K562 (cell line): ENCODE measurements at regions not wholly inside any gene's neighbourhood (a gene's known extent, or its start where the extent isn't known, plus 50 kb on each side); places are given as distances from the start of the nearest gene placed in this dataset.

Experiments
- ATAC-seq: fragments of 200-7000 bp; cut with Tn5 transposase; 3 replicates; pipeline ENCODE4 v1.9.1; 2020; ENCODE audit warnings: moderate library complexity
- BruUV-seq: library from RNA; stranded (reverse); fragments of 400-500 nt; replicated peaks from 2 replicates; lab custom pipeline; 2021; lab: Mats Ljungman, UMichigan
- CTCF ChIA-PET: fragments of 300-600 bp; formaldehyde crosslinking; extraction: SDS; loops from one replicate; lab custom pipeline; 2021; ENCODE audit warnings: low intra/inter-chr PET ratio; lab: Yijun Ruan, JAX
- POLR2A ChIA-PET: fragments of 300-600, 350-650 bp; sonication (Branson Sonifier 250); formaldehyde crosslinking; extraction: SDS; loops from one replicate; lab custom pipeline; 2021; ENCODE audit warnings: antibody characterized with exemption, inconsistent platforms; lab: Yijun Ruan, JAX
- DNase-seq, 4 experiments: peaks; one replicate each; pipeline versions ENCODE4 v3.0.0 to v3.0.0-alpha.2; 2011 to 2018; ENCODE audit warnings: low spot score in 3 of 4, mixed read lengths in 3 of 4; ENCODE audit errors: extremely low read depth in 1 of 4
- FAIRE-seq: peaks from 2 replicates; lab custom pipeline; 2011; peaks lifted over from hg19 to GRCh38; lab: Jason Lieb, UNC
- H2AFZ ChIP-seq: 2 replicates; pipeline ENCODE4 v1.6.0; 2011; ENCODE audit warnings: low read depth, low read length, control low read depth, inconsistent platforms
- H3K27ac ChIP-seq: fragments of 200-600 bp; 3 replicates; pipeline ENCODE4 v1.8.0; 2011; ENCODE audit warnings: low read depth, mild to moderate bottlenecking, control low read depth, inconsistent platforms, low read length, moderate library complexity, mixed read lengths; ENCODE audit errors: extremely low read depth
- H3K27me3 ChIP-seq, 2 experiments: fragments of 300-600 bp in 1 of 2; 2 replicates in 1 of 2; 3 replicates in 1 of 2; pipeline versions ENCODE4 v1.6.0 to v1.8.0; 2011; ENCODE audit warnings: inconsistent platforms in 2 of 2, low read length in 2 of 2, mild to moderate bottlenecking in 1 of 2, mixed read lengths in 1 of 2, moderate library complexity in 1 of 2; ENCODE audit not compliant: control insufficient read depth in 2 of 2, insufficient read depth in 2 of 2
- H3K36me3 ChIP-seq: fragments of 300-600 bp; 3 replicates; pipeline ENCODE4 v1.8.0; 2011; ENCODE audit warnings: mild to moderate bottlenecking, low read length, inconsistent platforms; ENCODE audit not compliant: control insufficient read depth, insufficient read depth
- H3K4me1 ChIP-seq, 2 experiments: fragments of 200-600 bp in 1 of 2; replicated peaks in 1 of 2; 2 replicates in 1 of 2; 3 replicates in 1 of 2; pipeline versions ENCODE4 v1.5.1 to v1.8.0; 2011; ENCODE audit warnings: inconsistent platforms in 2 of 2, low read length in 2 of 2, mild to moderate bottlenecking in 1 of 2, mixed read lengths in 1 of 2, moderate library complexity in 1 of 2; ENCODE audit not compliant: control insufficient read depth in 2 of 2, insufficient read depth in 2 of 2
- H3K4me2 ChIP-seq: 2 replicates; pipeline ENCODE4 v1.6.1; 2011; ENCODE audit warnings: low read length, control low read depth, inconsistent platforms, mixed read lengths; ENCODE audit not compliant: insufficient read depth
- H3K4me3 ChIP-seq: fragments of 200-600 bp; sonication (generic), shearing (Covaris generic); 2 replicates; pipeline ENCODE4 v1.5.1; 2016; ENCODE audit warnings: control low read depth, inconsistent platforms
- H3K79me2 ChIP-seq: fragments of 200-600 bp; 3 replicates; pipeline ENCODE4 v1.8.0; 2011; ENCODE audit warnings: low read length, inconsistent platforms; ENCODE audit not compliant: control insufficient read depth, insufficient read depth
- H3K9ac ChIP-seq, 2 experiments: 2 replicates each; pipeline versions ENCODE4 v1.6.0 to v1.6.1; 2011; ENCODE audit warnings: low read depth in 2 of 2, low read length in 2 of 2, control low read depth in 1 of 2, inconsistent platforms in 1 of 2, mild to moderate bottlenecking in 1 of 2, mixed read lengths in 1 of 2; ENCODE audit not compliant: insufficient read depth in 1 of 2
- H3K9me1 ChIP-seq: one replicate; pipeline ENCODE4 v1.6.0; 2011; ENCODE audit warnings: inconsistent platforms, mild to moderate bottlenecking, low read length, moderate library complexity; ENCODE audit not compliant: control insufficient read depth, insufficient read depth
- H3K9me3 ChIP-seq: replicated peaks from 2 replicates; pipeline ENCODE4 v1.5.1; 2011; ENCODE audit warnings: low read depth, low read length, inconsistent platforms; ENCODE audit not compliant: control insufficient read depth, insufficient read depth
- H4K20me1 ChIP-seq: replicated peaks from 2 replicates; pipeline ENCODE4 v1.6.1; 2011; ENCODE audit warnings: low read length, inconsistent platforms, mixed read lengths; ENCODE audit not compliant: control insufficient read depth, insufficient read depth
- FOXA1 ChIP-seq: fragments of 450-650 bp; IDR thresholded peaks from 2 replicates; pipeline ENCODE4 v1.6.1; 2016; ENCODE audit warnings: mild to moderate bottlenecking, borderline replicate concordance
- GATA2 ChIP-seq: sonication (generic); formaldehyde crosslinking; IDR thresholded peaks from 2 replicates; pipeline ENCODE4 v1.4.0; 2020; ENCODE audit warnings: mild to moderate bottlenecking, missing genetic modification reagents
- HMGN3 ChIP-seq: IDR thresholded peaks from 2 replicates; pipeline ENCODE4 v1.6.1; 2011; ENCODE audit warnings: borderline replicate concordance, low read depth, mild to moderate bottlenecking, mixed read lengths, low read length; ENCODE audit not compliant: insufficient read length; ENCODE audit errors: extremely low read depth
- KDM5B ChIP-seq: fragments of 200-600 bp; sonication (generic); IDR thresholded peaks from 2 replicates; pipeline ENCODE4 v1.6.1; 2012; ENCODE audit warnings: low read depth, mild to moderate bottlenecking, moderate library complexity, low read length, control low read depth, inconsistent platforms; ENCODE audit not compliant: insufficient replicate concordance
- NR2C2 ChIP-seq, 2 experiments: fragments of 200-800 bp in 1 of 2; sonication (Bioruptor generic) in 1 of 2; sonication (generic) in 1 of 2; formaldehyde crosslinking in 1 of 2; IDR thresholded peaks; 2 replicates each; pipeline versions ENCODE4 v1.6.1 to v1.8.0; 2016 to 2022; ENCODE audit warnings: mild to moderate bottlenecking in 1 of 2, missing compliant biosample characterization in 1 of 2, missing genetic modification characterization in 1 of 2, missing genetic modification reagents in 1 of 2
- PHB2 ChIP-seq: fragments of 450-650 bp; IDR thresholded peaks from 2 replicates; pipeline ENCODE4 v1.6.1; 2017; ENCODE audit warnings: low read depth
- SIN3B ChIP-seq: fragments of 450-650 bp; IDR thresholded peaks from 2 replicates; pipeline ENCODE4 v1.6.1; 2017; ENCODE audit warnings: low read depth, mild to moderate bottlenecking, moderate library complexity
- SMC3 ChIP-seq: conservative IDR thresholded peaks from 2 replicates; pipeline ENCODE4 v1.6.1; 2011; ENCODE audit warnings: low read depth, low read length, improper control_type of control experiment; ENCODE audit not compliant: insufficient read depth
- WGBS: fragments of 100-300 bp; shearing (Covaris generic); methylation state at CpG from one replicate; pipeline ENCODE4 v1.1.6; 2016; ENCODE audit warnings: low coverage, mixed read lengths; ENCODE audit not compliant: insufficient coverage; ENCODE audit errors: missing lambda C conversion rate; 5-methylcytosine and 5-hydroxymethylcytosine counted together
- in situ Hi-C: fragments of 300-500 bp; cut with MboI; formaldehyde crosslinking; loops from 4 replicates; pipeline ENCODE4 v1.15.0; 2018; ENCODE audit warnings: inconsistent platforms, mixed read lengths
- intact Hi-C: fragments of 100-400 bp; cut with micrococcal nuclease; formaldehyde crosslinking; loops from 2 replicates; pipeline ENCODE4 v1.14.2; 2022
- TF ChIP-seq, protein P1 (sequence below), 2 experiments: fragments of 450-650 bp; IDR thresholded peaks; 2 replicates each; pipeline ENCODE4 v1.6.1; 2018; ENCODE audit warnings: mild to moderate bottlenecking in 2 of 2, low read depth in 1 of 2; ENCODE audit not compliant: partially characterized antibody in 2 of 2

DNA sequence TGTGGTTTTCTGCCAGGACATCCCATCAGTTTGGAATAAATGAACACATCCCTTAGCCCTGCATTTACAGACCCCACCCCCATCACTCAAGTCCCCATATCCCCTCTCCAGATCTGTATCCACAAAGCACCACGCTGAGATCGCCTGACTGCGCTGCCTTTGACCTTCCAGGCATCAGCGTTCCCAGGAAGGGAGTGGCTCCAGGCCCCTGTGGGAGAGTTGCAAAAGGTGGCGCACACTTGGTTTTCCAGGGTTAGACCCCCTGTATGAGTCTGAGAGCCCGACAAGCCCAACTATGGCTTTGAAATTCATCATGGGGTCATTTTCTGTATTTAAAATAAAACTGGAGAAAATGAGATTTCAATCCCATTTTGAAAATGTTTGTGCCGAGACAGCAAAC is 137.0 kb upstream of the ZNF236 start (continued):
- TF ChIP-seq, protein P1, sequence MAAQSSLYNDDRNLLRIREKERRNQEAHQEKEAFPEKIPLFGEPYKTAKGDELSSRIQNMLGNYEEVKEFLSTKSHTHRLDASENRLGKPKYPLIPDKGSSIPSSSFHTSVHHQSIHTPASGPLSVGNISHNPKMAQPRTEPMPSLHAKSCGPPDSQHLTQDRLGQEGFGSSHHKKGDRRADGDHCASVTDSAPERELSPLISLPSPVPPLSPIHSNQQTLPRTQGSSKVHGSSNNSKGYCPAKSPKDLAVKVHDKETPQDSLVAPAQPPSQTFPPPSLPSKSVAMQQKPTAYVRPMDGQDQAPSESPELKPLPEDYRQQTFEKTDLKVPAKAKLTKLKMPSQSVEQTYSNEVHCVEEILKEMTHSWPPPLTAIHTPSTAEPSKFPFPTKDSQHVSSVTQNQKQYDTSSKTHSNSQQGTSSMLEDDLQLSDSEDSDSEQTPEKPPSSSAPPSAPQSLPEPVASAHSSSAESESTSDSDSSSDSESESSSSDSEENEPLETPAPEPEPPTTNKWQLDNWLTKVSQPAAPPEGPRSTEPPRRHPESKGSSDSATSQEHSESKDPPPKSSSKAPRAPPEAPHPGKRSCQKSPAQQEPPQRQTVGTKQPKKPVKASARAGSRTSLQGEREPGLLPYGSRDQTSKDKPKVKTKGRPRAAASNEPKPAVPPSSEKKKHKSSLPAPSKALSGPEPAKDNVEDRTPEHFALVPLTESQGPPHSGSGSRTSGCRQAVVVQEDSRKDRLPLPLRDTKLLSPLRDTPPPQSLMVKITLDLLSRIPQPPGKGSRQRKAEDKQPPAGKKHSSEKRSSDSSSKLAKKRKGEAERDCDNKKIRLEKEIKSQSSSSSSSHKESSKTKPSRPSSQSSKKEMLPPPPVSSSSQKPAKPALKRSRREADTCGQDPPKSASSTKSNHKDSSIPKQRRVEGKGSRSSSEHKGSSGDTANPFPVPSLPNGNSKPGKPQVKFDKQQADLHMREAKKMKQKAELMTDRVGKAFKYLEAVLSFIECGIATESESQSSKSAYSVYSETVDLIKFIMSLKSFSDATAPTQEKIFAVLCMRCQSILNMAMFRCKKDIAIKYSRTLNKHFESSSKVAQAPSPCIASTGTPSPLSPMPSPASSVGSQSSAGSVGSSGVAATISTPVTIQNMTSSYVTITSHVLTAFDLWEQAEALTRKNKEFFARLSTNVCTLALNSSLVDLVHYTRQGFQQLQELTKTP (IDR thresholded peaks at IDR 0.05; ENCODE audit: low read depth in 1 of 2, partially characterized antibody in 2 of 2), result no peak
- TF ChIP-seq PHB2, result no peak
- no peak for TF ChIP-seq FOXA1

DNA sequence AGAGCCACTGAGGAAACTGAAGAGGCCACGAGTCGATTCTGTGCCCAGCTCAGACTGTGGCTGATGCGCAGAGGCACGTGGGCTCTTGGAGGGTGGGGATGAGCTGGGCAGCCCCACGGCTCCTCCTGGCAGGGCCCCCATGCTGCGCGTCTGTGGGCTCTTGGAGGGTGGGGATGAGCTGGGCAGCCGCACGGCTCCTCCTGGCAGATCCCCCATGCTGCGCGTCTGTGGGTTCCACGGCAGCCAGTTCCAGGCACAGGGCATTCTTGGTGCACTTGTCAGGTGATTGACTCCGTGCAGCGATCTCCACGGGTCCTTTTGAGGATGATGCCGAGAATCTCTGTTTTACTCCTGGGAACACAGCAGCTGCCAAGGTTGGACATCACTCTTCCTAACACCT is 138.1 kb upstream of the ZNF236 start:
- H4K20me1 ChIP-seq, result no peaks in the 10 kb centered on the region
- intact Hi-C loops (no loop called here), in situ Hi-C loops (no loop called here)
- no peaks in the 10 kb centered on the region; a peak in 1 of 5 replicates for H3K4me1 ChIP-seq
- FAIRE-seq, result no peak
- BruUV-seq, result no TSS peak
- no peak overlapping the region for H2AFZ ChIP-seq
- DNase-seq, result no peak
- H3K4me3 ChIP-seq, result no peak overlapping the region
- POLR2A ChIA-PET, result interaction anchor here (1.1 kb wide), 1 partner anchor 8 kb away, joined by 3 read pairs; no protein-coding TSS in a partner anchor
- CTCF ChIA-PET, result no interaction called here
- no peak overlapping the region for H3K9ac ChIP-seq
- TF ChIP-seq GATA2 (CRISPR knock-in tag) (no peak), SMC3 (no peak), SIN3B (no peak), KDM5B (no peak), HMGN3 (no peak), NR2C2 (CRISPR knock-in tag; IDR thresholded peaks at IDR 0.05) (no peak), NR2C2 (tag; IDR thresholded peaks at IDR 0.05) (no peak)
- WGBS, result 0% methylated on average over 4 of the region's 16 CpGs
- no peaks in the 10 kb centered on the region for H3K79me2 ChIP-seq
- H3K27ac ChIP-seq, result no peak overlapping the region
- peaks cover 0 to 45% of the 10 kb centered on the region in 2 experiments; a peak in 2 of 5 replicates for H3K27me3 ChIP-seq
- no peak for ATAC-seq
- H3K9me1 ChIP-seq, result no peaks in the 10 kb centered on the region
- H3K9me3 ChIP-seq, result no peaks in the 10 kb centered on the region
- no peak overlapping the region for H3K4me2 ChIP-seq
- no peaks in the 10 kb centered on the region for H3K36me3 ChIP-seq
